Renal cortical epithelial cell (primary cell): ENCODE measurements at regions not wholly inside any gene's neighbourhood (a gene's known extent, or its start where the extent isn't known, plus 50 kb on each side); places are given as distances from the start of the nearest gene placed in this dataset.
"Not testable (repeated sequence)": the region's sequence is repeated elsewhere in the genome, so short reads cannot be mapped to it uniquely, and the experiment has no call there.

Source experiments
- DNase-seq: peaks from one replicate; pipeline ENCODE4 v3.0.0-alpha.2; 2011; ENCODE audit warnings: low read depth

DNA sequence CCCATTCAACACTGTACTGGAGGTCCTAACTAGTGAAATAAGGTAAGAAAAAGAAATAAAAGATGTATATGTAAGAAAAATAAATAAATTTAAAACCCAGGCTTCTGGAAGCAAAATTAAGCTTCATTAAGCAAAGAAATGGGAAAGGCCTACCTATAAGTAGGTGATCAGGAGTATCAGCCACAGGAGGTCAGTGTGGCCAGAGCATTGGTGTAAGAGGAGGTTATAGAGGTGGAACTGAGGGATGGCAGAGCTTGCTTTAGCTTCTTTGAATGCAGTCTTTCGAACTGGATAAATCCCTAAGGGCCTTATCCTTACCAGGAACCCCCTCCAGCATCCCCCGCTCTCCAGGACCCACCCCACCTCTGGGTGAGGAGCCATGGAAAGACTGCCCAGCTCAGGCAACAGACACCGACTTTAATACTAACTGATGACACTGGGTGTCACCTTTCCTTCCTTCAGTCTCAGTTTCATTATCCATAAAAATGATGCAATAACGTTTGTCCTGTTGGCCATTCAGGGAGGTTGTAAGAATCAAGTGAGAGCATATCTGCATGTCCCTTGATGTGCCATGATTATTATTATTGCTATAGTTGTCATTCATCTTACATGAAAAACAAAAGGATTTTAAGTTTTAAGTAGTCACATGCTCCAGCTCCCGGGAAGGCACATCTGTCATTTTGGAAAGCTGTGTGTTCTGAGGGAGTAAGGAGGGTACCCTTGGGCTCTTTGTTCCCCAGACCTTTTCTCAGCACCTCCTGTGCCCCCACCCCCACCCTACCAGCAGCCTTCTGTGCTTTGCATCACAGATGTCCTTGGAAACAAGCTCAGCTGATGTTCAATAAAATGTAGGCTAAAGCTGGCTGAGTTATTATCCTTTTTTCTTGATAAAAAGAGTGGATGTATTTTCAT is 50.8 kb upstream of the CTNNA1 start:
- DNase-seq, result no peak

- DNase-seq, result no peak
Observed at GRCh38 chr5:138701678-138702077, 51.5 kb upstream of the CTNNA1 start.

DNA sequence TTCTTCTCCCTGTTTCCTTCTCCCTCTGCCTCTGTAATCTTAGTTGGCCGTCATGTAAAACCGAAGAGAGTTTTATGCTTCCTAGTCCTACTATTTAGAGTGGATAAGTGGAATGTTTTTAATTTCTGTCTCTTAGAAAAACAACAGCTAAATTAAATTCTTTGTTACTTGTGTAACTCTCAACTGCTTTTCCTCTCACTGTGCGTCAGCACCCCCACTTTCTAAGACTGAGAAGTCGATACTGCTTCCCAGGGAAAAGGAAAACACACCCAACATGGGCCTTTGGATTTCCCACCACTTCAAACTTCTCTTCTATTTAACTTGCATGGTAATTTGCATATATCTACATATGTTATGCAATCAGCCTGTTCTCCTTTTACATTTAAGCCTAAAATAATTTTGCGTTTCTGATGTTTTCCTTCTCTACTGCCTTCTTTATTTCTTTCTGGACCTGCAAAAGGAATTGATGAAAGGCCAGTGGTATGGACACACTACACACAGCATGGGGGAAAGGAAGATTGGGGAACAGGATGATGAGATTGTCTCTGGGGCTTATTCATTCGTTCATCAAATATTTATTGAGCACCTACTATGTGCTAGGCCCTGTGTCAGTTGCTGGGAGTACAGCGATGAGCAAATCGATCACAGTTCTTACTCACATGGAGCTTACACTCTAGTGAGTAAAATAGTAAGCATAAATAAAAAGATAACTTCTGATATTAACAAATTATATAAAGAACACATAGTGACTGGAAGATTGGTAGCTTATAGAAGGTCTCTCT is 52.5 kb upstream of the CTNNA1 start:
- no peak for DNase-seq

- no peak for DNase-seq
Observed at GRCh38 chr5:138699482-138699881, 53.7 kb upstream of the CTNNA1 start.

DNA sequence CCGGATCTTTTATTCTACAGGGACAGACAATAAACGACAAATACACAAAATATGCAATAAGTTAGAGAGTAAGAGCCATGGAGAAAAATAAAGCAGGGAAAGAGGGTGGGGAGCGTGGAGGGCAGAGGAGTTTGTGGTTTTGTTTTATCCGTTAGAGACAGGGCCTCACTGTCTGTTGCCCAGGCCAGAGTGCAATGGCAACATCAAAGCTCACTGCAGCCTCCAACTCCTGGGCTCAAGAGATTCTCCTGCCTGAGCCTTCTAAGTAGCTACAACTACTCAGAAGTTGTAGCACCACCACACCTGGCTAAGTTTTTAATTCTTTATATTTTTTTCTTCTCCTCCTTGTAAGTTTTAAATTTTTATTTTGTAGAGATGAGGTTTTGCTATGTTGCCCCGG is 54.5 kb upstream of the CTNNA1 start:
- no peak for DNase-seq

DNA sequence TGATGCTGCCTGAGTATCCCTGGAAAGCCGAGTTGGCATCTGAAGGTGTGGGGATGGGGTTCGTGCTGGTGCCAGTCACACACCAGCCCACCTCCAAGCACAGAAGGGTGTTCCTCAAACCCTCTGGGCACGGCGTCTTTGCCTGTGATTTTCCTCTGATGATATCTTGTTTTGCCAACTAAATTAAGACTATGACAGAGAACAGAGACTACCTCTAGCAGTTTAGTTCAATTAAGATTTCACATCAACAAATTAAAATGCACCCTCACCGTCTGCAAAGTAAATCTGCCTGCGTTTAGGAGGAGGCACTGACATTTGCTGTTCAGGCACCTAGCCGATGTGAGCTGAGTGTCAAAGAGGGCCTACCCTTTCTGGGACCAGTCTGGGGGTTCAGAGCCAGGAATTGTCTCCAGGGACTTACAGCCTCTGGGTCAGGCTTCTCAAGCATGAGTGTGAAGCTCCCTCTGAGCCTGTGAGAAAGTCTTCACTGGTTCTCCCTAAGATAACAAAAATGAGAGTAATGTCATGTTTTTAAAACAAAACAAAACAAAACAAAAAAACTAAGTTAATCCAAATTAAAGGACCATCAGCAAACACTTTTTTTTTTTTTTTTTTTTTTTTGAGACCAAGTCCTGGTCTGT is 55.4 kb upstream of the CTNNA1 start:
- no peak for DNase-seq

DNA sequence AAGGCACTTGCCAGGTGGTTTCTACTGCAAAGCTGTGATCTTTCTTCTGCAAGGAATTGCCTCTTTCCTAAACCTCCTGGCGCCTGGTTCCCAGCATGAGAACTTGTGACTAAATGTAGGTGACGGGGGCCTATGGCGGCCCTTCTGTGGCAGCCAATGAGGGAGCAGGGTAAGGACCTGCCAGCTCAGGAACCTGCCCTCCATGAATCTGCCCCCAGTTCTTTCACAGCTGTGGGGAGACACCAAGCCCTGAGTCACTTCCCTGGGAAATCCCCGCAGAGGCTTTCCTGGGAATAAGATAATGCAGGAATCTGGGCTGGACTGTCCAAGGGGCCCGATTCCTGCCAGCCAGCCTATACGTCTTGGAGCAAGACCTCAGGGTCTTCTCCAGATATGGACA is 56.7 kb upstream of the CTNNA1 start:
- DNase-seq, result peak; percentile 76

DNA sequence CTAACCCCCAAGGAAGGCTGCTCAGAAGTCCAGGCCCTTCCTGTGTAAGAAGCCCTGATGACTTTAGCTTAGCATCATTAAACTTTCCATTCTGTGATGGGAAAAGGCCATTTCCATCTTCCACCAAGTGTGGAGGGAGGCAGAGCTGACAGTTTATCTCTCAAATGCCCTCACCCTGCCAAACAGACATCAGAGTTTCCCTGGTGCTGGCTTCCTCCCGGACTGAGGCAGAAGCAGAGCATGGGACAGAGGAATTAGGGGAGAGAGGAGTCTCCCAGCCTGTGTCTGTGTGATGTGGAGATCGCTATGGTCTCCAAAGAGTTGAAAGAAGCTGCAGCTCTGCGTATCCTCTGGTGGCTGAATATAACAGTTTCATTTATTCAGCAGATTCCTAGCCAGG is 57.4 kb upstream of the CTNNA1 start:
- no peak for DNase-seq

GRCh38 chr5:138694146-138694545 is 59.1 kb upstream of the CTNNA1 start:
- no peak for DNase-seq

- DNase-seq, result no peak
Observed at GRCh38 chr5:138692370-138692769, 60.9 kb upstream of the CTNNA1 start.

DNA sequence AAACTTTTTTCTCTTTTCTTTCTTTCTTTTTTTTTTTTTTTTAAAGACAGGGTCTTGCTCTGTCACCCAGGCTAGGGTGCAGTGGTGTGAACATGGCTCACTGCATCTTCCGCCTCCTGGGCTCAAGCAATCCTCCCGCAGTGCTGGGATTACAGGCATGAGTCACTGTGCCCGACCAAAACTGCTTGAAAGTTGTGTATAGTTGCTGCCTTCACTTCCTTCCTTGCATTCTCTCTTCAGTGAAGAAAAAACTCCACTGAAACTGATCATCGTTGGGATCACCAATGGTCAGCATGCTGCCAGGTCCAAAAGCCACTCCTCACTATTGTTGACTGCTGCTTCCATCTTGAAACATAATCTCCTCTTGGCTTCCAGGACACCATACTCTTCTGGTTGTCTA is 66.6 kb upstream of the CTNNA1 start:
- DNase-seq, result peak; percentile 62

DNA sequence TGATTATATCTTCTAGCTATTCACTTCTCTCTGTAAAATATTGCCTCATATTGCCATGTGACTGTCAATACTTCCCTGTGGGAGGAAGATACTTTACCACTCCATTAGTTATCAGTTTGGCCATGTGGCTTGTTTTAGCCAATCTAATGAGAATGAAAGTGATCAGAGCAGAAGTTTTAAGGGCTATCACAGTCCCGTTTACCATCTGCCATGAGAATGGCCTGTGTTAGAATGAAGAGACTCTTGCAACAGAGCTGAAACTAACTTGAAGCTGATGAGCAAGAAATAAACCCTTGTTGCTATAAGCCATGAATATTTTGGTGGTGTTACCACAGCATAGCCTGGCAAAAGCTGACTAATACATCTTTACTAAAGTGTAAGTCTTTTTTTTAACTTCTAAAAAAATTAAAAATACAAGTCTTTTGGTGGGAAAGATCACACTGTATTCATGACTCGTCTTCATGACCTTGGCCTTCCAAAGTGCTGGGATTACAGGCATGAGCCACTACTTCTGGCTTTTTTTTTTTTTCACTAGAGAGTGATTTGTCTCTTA is 68.0 kb upstream of the CTNNA1 start:
- no peak for DNase-seq

GRCh38 chr5:138682462-138682861 is 70.8 kb upstream of the CTNNA1 start:
- not testable (repeated sequence) for DNase-seq

GRCh38 chr5:138678826-138679225 is 74.4 kb upstream of the CTNNA1 start:
- not testable (repeated sequence) for DNase-seq

- DNase-seq, result no peak
Observed at GRCh38 chr5:138677782-138678181, 75.4 kb upstream of the CTNNA1 start.

DNA sequence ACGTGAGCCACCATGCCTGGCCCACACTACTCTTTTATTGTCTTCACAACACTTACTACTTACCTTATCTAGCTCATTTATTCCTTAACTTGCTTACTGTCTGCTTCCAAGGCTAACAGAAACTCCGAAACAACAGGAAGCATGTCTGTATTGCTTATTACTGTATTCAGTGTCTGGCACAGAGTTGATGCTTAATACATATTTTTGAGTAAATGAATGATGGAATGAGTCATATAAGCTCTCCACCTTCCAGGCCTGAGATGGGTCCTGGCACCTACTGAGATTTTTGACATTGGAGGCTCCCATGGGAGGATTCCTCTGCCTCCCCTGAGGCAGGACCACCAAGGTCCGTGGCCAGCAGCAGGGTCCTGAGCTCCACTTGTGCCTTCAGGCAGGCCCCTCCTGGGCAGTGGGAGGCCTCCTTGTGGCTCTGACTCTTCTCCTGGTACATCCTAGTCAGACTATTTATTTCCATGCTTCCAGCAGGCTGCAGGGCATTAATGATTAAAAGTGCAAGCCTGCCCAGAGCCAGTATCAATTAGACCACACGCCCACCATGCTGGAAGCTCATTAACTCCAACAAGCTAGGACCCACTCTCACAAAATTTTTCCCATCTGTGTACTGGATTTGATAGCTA is 76.5 kb upstream of the CTNNA1 start:
- no peak for DNase-seq

DNA sequence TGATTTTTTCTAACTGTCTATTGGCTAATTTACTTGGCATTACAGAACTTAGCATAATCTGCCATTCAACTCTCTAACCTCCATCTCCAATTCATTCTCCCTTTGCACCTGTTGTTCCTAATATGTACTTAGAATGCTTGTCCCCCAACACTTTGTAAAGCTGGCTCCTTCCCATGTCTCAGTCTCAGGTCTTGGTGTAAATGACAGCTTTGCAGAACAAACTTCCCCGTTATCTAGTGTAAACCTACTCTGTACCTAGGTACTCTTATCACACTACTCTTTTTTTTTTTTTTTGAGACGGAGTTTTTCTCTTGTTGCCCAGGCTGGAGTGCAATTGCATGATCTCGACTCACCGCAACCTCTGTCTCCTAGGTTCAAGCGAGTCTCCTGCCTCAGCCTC is 77.2 kb upstream of the CTNNA1 start:
- no peak for DNase-seq

- peak; percentile 84 for DNase-seq
Observed at GRCh38 chr5:138668451-138669380, 84.5 kb upstream of the CTNNA1 start.

DNA sequence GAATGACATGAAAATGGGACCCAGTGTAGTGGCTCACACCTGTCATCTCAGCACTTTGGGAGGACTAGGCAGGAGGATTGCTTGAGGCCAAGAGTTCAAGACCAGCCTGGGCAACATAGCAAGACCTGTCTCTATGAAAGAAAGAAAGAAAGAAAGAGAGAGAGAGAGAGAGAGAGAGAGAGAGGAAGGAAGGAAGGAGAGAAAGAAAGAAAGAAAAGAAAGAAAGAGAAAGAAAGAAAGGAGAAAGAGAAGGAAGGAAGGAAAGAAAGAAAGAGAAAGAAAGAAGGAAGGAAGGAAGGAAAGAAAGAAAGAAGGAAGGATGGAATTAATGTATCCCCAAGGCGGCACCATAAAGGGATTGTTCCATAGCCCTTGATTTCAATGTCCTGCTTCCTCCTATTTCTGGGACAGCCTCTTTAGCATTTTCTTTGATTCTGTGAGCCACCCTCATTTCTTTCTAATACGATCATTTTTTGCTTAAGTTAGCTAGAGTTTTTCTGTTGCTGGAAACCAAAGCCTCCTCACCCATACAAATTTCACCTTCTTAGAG is 85.4 kb upstream of the CTNNA1 start:
- not testable (repeated sequence) for DNase-seq

DNA sequence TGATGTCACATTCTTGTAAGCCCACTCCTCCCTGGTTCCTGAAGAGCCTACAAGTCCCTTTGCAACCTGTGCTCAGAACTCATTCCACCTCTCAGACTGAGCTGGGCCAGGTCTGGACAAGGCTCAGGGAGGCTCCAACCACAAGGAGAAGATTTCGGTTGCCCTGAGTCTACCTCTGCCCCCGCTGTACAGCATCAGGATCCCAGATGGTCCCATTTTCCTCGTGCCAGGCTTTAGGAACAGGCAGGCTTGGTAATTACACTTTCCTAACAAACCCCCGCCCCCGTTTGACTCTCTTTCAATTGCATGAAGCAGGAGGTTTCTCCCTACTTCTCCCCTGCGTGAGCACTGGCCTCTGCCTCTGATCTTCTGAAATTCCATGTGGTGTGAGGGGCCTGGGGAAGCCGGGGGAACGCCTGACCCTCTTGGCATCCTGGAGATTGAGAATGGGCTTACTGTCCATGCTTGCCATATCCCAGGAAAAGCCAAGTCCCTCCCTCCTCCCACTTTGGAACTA is 86.9 kb upstream of the CTNNA1 start:
- no peak for DNase-seq
